ENCODE measurements at regions not wholly inside any gene's neighbourhood (a gene's known extent, or its start where the extent isn't known, plus 50 kb on each side); places are given as distances from the start of the nearest gene placed in this dataset.

DNA sequence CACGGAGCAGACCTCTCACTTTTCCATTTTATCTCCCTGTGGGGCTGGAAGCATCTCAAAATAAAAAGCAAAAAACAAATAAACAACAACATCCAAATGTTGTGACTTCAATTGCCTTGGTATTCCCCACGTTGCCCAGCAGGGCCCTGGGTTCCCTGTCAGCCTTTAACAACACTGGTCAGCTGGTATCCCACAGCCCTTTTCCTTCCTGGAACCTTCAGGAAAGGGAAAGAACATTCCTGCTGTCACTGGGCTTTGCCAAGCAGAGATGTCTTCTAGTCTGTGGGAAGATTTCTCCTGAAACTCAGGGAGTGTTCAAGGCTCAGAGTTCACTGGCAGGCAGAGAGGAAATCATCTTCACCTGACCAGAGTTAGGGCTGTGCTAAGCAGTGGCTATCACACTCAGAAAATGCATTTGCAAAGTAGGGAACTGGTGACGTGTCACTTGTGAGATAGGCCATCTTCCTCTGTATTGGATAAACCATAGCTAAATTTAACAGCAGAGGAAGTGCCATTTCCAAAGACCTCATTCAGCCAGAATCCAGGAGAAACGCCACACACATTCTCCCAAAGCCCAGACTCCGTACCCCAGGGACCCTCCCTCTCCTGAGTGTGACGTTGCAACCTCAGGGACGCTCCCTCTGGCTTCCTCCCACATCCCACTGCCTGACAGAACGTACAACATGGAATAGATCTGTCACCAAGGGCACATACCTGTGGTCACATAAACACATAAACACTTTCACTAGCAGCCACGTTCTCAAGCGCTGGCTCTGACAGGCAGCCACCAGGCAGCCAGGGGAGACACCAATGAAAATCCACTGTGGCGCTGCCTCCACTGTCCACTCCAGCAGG, 274.0 kb upstream of the DAPK1 start:
- H3K27ac ChIP-seq, result no peak overlapping the region
- intact Hi-C loops (cut with DNase I), result no loop called here

DNA sequence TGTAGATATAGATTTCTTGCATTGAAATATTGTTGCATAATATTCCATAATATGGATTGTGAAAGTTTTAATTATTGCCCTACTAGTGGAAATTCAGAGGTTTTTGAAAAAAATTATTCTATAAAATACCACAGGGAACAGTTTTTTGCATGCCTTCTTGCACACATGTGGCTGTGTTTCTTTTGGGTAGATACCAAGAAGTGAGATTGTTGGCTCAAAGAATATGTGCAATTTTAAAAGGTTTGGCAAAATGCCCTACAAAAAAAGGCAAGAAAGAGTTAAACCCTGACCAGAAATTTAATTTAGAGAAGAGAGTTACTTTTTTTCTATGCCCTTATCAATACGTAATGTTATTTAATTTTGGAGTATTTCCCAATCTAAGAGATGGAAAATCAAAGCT, 270.8 kb upstream of the DAPK1 start:
- intact Hi-C loops (cut with DNase I), result no loop called here
- Histone ChIP-seq H3K9me3 (no peaks in the 10 kb centered on the region), H3K36me3 (no peaks in the 10 kb centered on the region), H3K4me3 (no peak overlapping the region), H3K27me3 (no peaks in the 10 kb centered on the region), H3K27ac (no peak overlapping the region), H3K4me1 (no peaks in the 10 kb centered on the region)
- TF ChIP-seq POLR2A (IDR thresholded peaks at IDR 0.05) (no peak), CTCF (IDR thresholded peaks at IDR 0.05) (no peak)
- 90 to 94% methylated on average over 1 of the region's 1 CpG for WGBS, 2 donors
- no peak for DNase-seq

More for the DNA sequence above, 274.0 kb upstream of the DAPK1 start:
- no peaks in the 10 kb centered on the region for H3K27me3 ChIP-seq
- no peak for DNase-seq
- no peaks in the 10 kb centered on the region for H3K36me3 ChIP-seq
- no peaks in the 10 kb centered on the region for H3K9me3 ChIP-seq
- TF ChIP-seq POLR2A (IDR thresholded peaks at IDR 0.05), result no peak
- no peak for TF ChIP-seq CTCF (IDR thresholded peaks at IDR 0.05)
- no peaks in the 10 kb centered on the region for H3K4me1 ChIP-seq
- no peak overlapping the region for H3K4me3 ChIP-seq
- WGBS, 2 donors, result 84% methylated on average over 11 of the region's 11 CpGs

- TF ChIP-seq POLR2A (IDR thresholded peaks at IDR 0.05) (no peak), CTCF (IDR thresholded peaks at IDR 0.05) (no peak)
- 82 to 97% methylated on average over 3 of the region's 3 CpGs for WGBS, 2 donors
- no peaks in the 10 kb centered on the region for H3K4me1 ChIP-seq
- no peak overlapping the region for H3K27ac ChIP-seq
- intact Hi-C loops (cut with DNase I), result no loop called here
- no peak overlapping the region for H3K4me3 ChIP-seq
- H3K9me3 ChIP-seq, result no peaks in the 10 kb centered on the region
- no peaks in the 10 kb centered on the region for H3K27me3 ChIP-seq
- no peaks in the 10 kb centered on the region for H3K36me3 ChIP-seq
- no peak for DNase-seq
Measured at GRCh38 chr9:87227456-87227855, 270.2 kb upstream of the DAPK1 start.

DNA sequence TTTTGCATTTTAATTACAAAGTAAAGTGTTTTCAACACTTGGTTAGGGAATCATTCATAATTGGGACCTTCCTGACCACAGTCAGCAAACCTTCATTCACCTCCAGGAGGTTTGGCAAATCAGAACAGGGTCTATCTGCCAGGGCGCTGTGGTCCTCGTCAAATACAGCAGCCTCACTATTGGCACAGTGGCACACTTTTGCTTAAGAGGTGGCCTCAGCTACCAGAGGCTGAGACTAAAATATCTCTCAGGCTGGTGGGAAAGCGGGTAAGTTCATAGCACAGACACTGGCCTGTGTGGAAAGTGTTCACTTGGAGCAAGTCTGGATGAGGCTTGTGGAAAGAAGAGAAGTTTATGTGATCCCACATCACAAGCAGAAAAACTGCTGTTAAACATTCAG, 268.6 kb upstream of the DAPK1 start:
- Histone ChIP-seq H3K27me3 (no peaks in the 10 kb centered on the region), H3K9me3 (no peaks in the 10 kb centered on the region), H3K4me1 (no peaks in the 10 kb centered on the region), H3K27ac (no peak overlapping the region), H3K36me3 (no peaks in the 10 kb centered on the region), H3K4me3 (no peak overlapping the region)
- TF ChIP-seq POLR2A (IDR thresholded peaks at IDR 0.05) (no peak), CTCF (IDR thresholded peaks at IDR 0.05) (no peak)
- 87 to 94% methylated on average over 3 of the region's 3 CpGs for WGBS, 2 donors
- DNase-seq, result no peak
- intact Hi-C loops (cut with DNase I), result no loop called here

DNA sequence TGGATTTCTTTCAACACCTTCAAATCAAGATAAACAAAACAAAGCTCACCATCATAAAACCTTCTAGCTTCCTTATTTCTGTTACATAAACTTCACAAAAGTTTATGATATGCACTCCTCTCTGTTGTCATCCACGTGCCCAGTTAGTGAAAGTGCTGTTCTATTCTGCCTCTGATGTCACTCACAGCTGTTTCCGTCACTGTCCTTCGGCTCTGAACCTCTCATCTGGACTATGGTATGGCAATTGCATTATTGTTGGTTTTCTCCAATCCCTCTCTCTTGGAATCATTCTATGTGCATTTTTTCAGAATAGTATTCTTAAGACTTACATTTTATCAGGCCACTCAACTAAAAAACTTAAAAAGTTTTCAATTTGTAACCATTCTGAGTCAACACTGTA, 264.2 kb upstream of the DAPK1 start:
- TF ChIP-seq CTCF (IDR thresholded peaks at IDR 0.05) (no peak), POLR2A (IDR thresholded peaks at IDR 0.05) (no peak)
- no peak overlapping the region for H3K4me3 ChIP-seq
- H3K27ac ChIP-seq, result no peak overlapping the region
- 66 to 85% methylated on average over 3 of the region's 3 CpGs for WGBS, 2 donors
- H3K27me3 ChIP-seq, result no peaks in the 10 kb centered on the region
- no peaks in the 10 kb centered on the region for H3K4me1 ChIP-seq
- intact Hi-C loops (cut with DNase I), result no loop called here
- no peaks in the 10 kb centered on the region for H3K9me3 ChIP-seq
- no peak for DNase-seq
- no peaks in the 10 kb centered on the region for H3K36me3 ChIP-seq
